Frontal cortex (tissue), 3 donors: ENCODE measurements at regions not wholly inside any gene's neighbourhood (a gene's known extent, or its start where the extent isn't known, plus 50 kb on each side); places are given as distances from the start of the nearest gene placed in this dataset.

Experiments
- DNase-seq, 2 donors: peaks; one replicate each; pipeline ENCODE4 v3.0.0; 2012; ENCODE audit warnings: low spot score in 2 of 2
- FAIRE-seq: peaks from 2 replicates; lab custom pipeline; 2012; peaks lifted over from hg19 to GRCh38; lab: Jason Lieb, UNC
- donor health status: control.
- donor health status: control.
- donor health status: control.

- FAIRE-seq (no peak), DNase-seq (no peak)
Observed at GRCh38 chr1:172964864-172965263, 85.9 kb downstream of the TNFSF18 start.

DNA sequence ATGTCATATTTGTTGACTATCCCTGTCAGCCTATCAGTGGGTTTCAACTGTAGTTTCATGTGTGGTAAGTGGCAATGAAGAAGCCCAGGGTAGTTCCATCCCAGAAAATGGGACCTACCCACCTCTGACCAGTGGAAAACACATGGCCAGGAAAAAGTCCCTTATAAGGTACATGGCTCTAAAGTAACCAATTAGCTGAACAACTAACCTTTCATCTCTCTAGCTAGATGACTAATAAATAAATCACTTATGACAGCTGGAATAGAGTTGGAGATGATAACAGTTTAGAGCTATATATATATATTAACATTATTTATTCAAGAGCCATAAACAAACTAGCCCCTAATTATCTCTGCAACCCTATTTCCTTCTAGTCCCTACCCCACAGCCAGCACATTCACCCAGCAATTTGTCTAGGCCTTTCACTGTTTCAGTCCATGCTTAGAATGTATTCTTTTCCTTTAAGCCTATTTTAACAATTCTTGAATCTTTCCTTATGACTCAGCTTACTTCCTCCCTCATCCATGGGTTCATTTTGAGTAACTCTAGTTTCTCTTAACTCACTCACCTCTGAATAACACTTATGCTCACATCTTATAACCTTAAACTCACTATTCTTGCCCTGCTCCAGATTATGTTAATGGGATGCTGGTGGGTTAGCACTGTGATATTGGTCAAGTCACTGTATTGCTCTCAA, 83.7 kb downstream of the TNFSF18 start:
- DNase-seq (no peak), FAIRE-seq (no peak)

DNA sequence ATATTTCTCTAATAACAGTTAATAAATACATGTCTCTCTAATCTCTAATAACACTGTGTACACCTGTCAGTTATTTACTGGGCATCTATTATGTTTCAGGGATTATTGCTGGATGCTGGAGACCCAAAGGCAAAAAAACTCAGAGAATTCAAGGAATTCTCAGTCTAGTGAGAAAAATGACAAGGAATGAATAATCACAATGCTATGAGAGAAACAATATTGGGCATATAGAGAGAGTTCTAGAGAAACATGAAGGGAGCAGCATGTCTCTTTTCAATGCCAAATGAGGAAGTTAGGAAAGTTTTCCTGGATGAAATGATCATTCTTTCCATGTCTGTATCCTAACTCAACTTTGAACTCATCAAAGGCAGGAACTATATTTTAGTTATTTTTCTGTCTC, 82.8 kb downstream of the TNFSF18 start:
- no peak for FAIRE-seq

GRCh38 chr1:172969611-172970010, 81.1 kb downstream of the TNFSF18 start:
- FAIRE-seq: no peak
- no peak for DNase-seq

More for the DNA sequence above, 82.8 kb downstream of the TNFSF18 start:
- DNase-seq: no peak

DNA sequence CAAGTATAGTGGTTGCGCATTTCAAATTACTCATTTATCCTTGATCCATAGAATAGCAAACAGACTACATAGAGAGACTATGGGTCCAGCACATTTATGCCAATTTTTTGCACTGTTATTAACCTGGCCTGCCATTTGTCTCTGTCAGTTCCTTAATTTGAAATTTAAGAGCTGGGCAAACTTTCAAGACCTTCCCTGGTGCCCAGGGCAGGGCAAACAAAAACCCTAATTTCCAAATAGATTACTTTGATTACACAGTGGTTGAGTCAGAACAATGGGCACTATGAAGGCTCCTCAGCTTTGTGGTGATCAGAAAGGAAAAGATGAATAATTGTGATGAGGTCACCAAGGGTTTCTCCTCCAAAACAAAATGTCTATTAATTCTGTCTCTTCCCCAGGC, 80.6 kb downstream of the TNFSF18 start:
- FAIRE-seq: no peak
- DNase-seq: no peak

DNA sequence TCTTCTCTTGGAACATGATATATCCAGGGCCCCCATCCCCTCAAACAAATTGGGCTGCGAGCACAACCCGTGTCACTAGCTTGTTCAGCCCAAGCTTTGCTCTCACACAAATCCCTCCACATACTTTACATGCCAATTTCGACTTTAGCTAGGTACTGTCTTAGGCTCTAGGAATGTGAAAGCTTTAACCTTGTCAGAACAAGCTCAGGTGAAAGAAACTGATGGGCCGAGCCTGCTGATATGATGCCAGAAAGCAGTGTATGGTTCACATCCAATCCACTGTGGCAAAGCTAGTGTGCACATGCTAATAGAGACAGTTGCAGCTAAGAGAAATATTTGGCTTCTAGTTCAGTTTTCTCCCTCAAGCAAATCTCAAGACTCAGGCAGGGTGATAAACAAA, 79.5 kb downstream of the TNFSF18 start:
- no peak for DNase-seq
- no peak for FAIRE-seq

- DNase-seq (no peak), FAIRE-seq (no peak)
Observed at GRCh38 chr1:172972258-172972657, 78.5 kb downstream of the TNFSF18 start.

- DNase-seq: no peak
- no peak for FAIRE-seq
Observed at GRCh38 chr1:172973424-172973823, 77.3 kb downstream of the TNFSF18 start.

DNA sequence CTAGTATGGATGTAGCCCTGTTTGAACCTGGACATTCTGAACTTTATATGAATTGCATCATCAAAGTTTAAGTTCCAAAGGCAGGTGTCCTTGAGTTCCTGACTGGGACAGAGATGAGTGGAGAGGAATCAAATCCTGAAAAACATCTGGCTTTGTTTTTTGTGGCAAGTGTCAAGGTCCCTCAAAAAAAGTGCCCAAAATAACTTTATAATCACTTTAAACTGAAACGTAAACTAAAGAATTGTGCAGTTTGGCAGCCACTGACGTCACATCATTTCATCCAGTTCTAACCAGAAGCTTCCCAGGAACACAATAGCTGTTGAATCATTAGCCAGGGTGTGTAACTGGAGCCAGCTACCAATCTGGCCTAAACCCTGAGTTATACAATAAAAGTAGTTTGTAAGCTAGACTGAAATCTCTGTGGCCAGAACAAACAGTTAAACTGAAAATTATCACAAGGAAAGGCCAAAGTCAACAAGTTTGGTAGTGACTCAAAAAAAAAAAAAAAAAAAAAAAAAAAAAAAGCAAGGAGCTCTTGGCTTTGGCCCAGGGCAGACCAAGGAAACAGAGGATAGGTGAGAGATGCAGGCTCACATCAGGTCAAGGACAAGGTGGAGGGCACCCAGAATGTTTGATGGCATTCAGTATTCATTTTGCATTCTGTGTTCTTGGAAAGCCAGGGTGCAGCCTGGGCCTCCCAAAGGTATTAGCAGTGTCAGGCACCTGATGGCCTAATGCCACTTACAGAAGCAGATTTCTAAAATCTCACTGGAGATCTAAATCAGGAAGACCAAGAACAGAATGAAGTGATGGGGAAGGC, 74.3 kb downstream of the TNFSF18 start:
- FAIRE-seq (no peak), DNase-seq (no peak)

GRCh38 chr1:172977296-172978017, 73.3 kb downstream of the TNFSF18 start:
- DNase-seq: no peak
- no peak for FAIRE-seq

GRCh38 chr1:172978595-172978994, 72.1 kb downstream of the TNFSF18 start:
- no peak for DNase-seq
- FAIRE-seq: no peak

DNA sequence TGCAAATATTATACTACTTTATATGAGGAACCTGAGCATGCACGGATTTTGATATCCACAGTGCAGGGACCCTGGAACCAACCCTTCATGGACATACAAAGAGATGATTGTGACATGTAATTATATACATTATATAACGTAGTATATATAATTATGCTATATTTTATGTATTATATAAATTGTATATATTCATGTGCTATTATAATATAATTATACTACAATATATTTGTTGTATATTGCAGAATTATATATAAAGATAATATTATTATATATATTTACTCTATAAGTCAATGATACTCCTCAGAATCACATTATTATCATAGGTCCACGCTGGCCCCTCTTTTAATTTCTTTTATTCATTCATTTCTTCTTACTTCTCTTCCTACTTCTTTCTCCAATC, 70.9 kb downstream of the TNFSF18 start:
- FAIRE-seq (no peak), DNase-seq (no peak)

DNA sequence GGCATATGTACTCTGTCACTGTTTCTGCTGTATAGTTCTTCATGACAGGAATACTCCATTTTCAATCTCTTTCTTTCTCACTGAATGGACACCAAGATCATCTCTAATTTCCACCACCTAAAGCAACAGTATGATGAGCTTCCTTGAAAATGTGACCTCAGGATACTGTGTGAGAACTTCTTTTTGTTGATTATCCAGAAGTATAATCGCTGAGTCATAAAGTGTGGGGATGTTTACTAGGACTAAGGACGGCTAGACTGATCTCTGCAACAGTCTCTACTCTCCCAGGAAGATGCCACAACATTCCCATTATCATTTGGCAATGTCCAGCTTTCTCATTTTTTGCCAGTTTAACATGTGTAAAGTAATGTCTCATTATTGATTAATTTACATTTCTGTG, 70.3 kb downstream of the TNFSF18 start:
- no peak for FAIRE-seq
- DNase-seq: no peak

GRCh38 chr1:172980971-172981370, 69.8 kb downstream of the TNFSF18 start:
- DNase-seq (no peak), FAIRE-seq (no peak)
